ENCODE measurements at regions not wholly inside any gene's neighbourhood (a gene's known extent, or its start where the extent isn't known, plus 50 kb on each side); places are given as distances from the start of the nearest gene placed in this dataset.

- TF ChIP-seq EZH2phosphoT487 (IDR thresholded peaks at IDR 0.05; ENCODE audit: borderline replicate concordance) (no peak), CTCF (conservative IDR thresholded peaks at IDR 0.05; ENCODE audit: low read length) (no peak)
- no peaks in the 10 kb centered on the region for H3K4me1 ChIP-seq (ENCODE audit: insufficient read depth, low read length, poor library complexity, severe bottlenecking)
- H2AFZ ChIP-seq (ENCODE audit: low read length), result no peak overlapping the region
Observed at GRCh38 chr18:67692811-67693210, 176.3 kb upstream of the DSEL start.

GRCh38 chr18:67682516-67682915, 166.0 kb upstream of the DSEL start:
- no peak overlapping the region for H3K4me3 ChIP-seq (ENCODE audit: low read length, poor library complexity, severe bottlenecking)
- no peak overlapping the region for H3K9ac ChIP-seq (ENCODE audit: low read depth, low read length, poor library complexity, severe bottlenecking)
- TF ChIP-seq EZH2phosphoT487 (IDR thresholded peaks at IDR 0.05; ENCODE audit: borderline replicate concordance) (no peak), CTCF (conservative IDR thresholded peaks at IDR 0.05; ENCODE audit: low read length) (no peak)
- H3F3A ChIP-seq (ENCODE audit: low read depth), result no peaks in the 10 kb centered on the region
- no peak overlapping the region for H3K4me2 ChIP-seq (ENCODE audit: low read depth, low read length, poor library complexity, severe bottlenecking)
- H3K27me3 ChIP-seq (ENCODE audit: insufficient read depth, low read length, poor library complexity, severe bottlenecking), result no peaks in the 10 kb centered on the region
- H3K9me3 ChIP-seq (ENCODE audit: insufficient read depth, low read depth, low read length), result no peaks in the 10 kb centered on the region
- no peaks in the 10 kb centered on the region for H3K36me3 ChIP-seq (ENCODE audit: insufficient read depth, low read length)
- H3K79me2 ChIP-seq (ENCODE audit: insufficient read depth, low read length), result no peaks in the 10 kb centered on the region
- H3K9me2 ChIP-seq (replicated peaks; ENCODE audit: low read depth, low read length), result no peaks in the 10 kb centered on the region
- H4K20me1 ChIP-seq (ENCODE audit: insufficient read depth, low read length, poor library complexity, severe bottlenecking), result no peaks in the 10 kb centered on the region
- H3K4me1 ChIP-seq (ENCODE audit: insufficient read depth, low read length, poor library complexity, severe bottlenecking), result no peaks in the 10 kb centered on the region
- H2AFZ ChIP-seq (ENCODE audit: low read length), result no peak overlapping the region

More at GRCh38 chr18:67692811-67693210, 176.3 kb upstream of the DSEL start:
- H3K4me3 ChIP-seq (ENCODE audit: low read length, poor library complexity, severe bottlenecking), result no peak overlapping the region
- H3K9me2 ChIP-seq (replicated peaks; ENCODE audit: low read depth, low read length), result no peaks in the 10 kb centered on the region
- H3K4me2 ChIP-seq (ENCODE audit: low read depth, low read length, poor library complexity, severe bottlenecking), result no peak overlapping the region
- H3K9me3 ChIP-seq (ENCODE audit: insufficient read depth, low read depth, low read length), result no peaks in the 10 kb centered on the region
- H4K20me1 ChIP-seq (ENCODE audit: insufficient read depth, low read length, poor library complexity, severe bottlenecking), result no peaks in the 10 kb centered on the region
- no peaks in the 10 kb centered on the region for H3F3A ChIP-seq (ENCODE audit: low read depth)
- H3K36me3 ChIP-seq (ENCODE audit: insufficient read depth, low read length), result no peaks in the 10 kb centered on the region
- H3K27me3 ChIP-seq (ENCODE audit: insufficient read depth, low read length, poor library complexity, severe bottlenecking), result no peaks in the 10 kb centered on the region
- no peaks in the 10 kb centered on the region for H3K79me2 ChIP-seq (ENCODE audit: insufficient read depth, low read length)
- H3K9ac ChIP-seq (ENCODE audit: low read depth, low read length, poor library complexity, severe bottlenecking), result no peak overlapping the region

GRCh38 chr18:67677489-67677888, 161.0 kb upstream of the DSEL start:
- Histone ChIP-seq H3K79me2 (ENCODE audit: insufficient read depth, low read length) (no peaks in the 10 kb centered on the region), H3K36me3 (ENCODE audit: insufficient read depth, low read length) (no peaks in the 10 kb centered on the region), H3K4me2 (ENCODE audit: low read depth, low read length, poor library complexity, severe bottlenecking) (no peak overlapping the region), H2AFZ (ENCODE audit: low read length) (no peak overlapping the region), H3K9ac (ENCODE audit: low read depth, low read length, poor library complexity, severe bottlenecking) (no peak overlapping the region), H3K4me3 (ENCODE audit: low read length, poor library complexity, severe bottlenecking) (no peak overlapping the region), H3K9me2 (replicated peaks; ENCODE audit: low read depth, low read length) (no peaks in the 10 kb centered on the region), H3K4me1 (ENCODE audit: insufficient read depth, low read length, poor library complexity, severe bottlenecking) (no peaks in the 10 kb centered on the region), H3F3A (ENCODE audit: low read depth) (no peaks in the 10 kb centered on the region), H3K9me3 (ENCODE audit: insufficient read depth, low read depth, low read length) (no peaks in the 10 kb centered on the region), H4K20me1 (ENCODE audit: insufficient read depth, low read length, poor library complexity, severe bottlenecking) (no peaks in the 10 kb centered on the region), H3K27me3 (ENCODE audit: insufficient read depth, low read length, poor library complexity, severe bottlenecking) (no peaks in the 10 kb centered on the region)
- TF ChIP-seq CTCF (conservative IDR thresholded peaks at IDR 0.05; ENCODE audit: low read length) (no peak), EZH2phosphoT487 (IDR thresholded peaks at IDR 0.05; ENCODE audit: borderline replicate concordance) (no peak)
